NCI-H2171 (cell line): ENCODE measurements at regions not wholly inside any gene's neighbourhood (a gene's known extent, or its start where the extent isn't known, plus 50 kb on each side); places are given as distances from the start of the nearest gene placed in this dataset.
"Not testable (repeated sequence)": the region's sequence is repeated elsewhere in the genome, so short reads cannot be mapped to it uniquely, and the experiment has no call there.

Source experiments
- DNase-seq: peaks from one replicate; lab custom pipeline; 2025; lab: John Stamatoyannopoulos, UW

DNA sequence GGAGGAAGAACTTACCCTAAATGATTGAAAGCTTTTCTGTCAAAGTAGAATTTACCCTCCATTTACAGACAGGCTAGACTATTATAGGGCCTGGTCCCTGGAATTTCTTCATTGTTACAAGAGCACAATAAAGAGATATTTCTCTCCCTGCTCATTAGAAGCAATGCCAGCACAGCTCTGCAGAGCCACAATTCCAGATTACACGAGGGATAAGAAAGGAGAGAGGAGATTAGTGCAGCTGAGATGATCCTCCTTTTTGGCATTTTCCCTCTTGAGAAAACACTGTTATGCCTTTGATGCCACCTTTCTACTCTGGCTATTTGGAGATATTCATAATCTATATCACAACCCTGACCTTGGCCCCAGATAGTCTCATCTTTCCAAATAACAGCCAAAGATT is 1119.5 kb upstream of the TMPRSS15 start:
- DNase-seq, result no peak

DNA sequence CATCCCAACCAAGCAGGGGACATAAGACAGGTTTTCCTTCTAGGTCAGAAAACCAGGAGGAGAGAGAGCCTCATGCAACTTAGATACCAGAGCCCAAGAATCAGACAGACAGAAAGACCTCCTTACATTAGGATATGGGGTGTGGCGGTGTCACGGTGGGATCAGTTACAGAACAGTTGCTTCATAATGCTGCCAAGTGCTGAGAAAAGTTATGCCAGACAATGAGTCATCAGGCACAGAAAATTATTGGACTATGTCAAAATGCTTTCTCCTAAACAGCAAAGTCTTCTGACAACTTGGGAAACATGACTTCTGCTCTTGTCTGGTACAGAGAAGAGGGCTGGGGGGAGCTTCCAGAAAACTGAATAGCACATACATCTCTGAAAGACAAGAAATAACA is 1120.2 kb upstream of the TMPRSS15 start:
- no peak for DNase-seq

DNA sequence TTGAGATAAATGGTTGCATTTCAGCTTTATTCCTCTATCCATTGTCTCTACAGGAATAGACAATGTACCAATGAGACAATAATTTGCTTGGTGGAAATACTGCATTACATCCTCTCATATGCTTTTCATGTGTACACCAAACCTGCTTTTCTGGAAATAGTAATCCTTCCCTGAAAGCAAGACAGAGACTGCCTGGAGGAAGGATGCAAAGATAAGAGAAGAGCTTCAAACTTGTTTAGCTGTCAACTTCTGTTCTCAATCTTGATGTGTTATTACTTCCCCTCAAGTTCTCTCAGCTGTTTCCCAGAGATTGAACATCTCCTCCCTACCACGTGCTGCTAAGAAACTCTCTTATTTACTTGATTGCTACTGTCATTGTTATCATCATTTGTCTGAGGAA is 1125.4 kb upstream of the TMPRSS15 start:
- DNase-seq, result no peak

- DNase-seq, result no peak
These were observed 1131.8 kb upstream of the TMPRSS15 start for GRCh38 chr21:19535356-19535755.

- no peak for DNase-seq
These were observed 1133.5 kb upstream of the TMPRSS15 start for GRCh38 chr21:19537116-19537515.

- DNase-seq, result no peak
These were observed 1136.7 kb upstream of the TMPRSS15 start for GRCh38 chr21:19540287-19540686.

DNA sequence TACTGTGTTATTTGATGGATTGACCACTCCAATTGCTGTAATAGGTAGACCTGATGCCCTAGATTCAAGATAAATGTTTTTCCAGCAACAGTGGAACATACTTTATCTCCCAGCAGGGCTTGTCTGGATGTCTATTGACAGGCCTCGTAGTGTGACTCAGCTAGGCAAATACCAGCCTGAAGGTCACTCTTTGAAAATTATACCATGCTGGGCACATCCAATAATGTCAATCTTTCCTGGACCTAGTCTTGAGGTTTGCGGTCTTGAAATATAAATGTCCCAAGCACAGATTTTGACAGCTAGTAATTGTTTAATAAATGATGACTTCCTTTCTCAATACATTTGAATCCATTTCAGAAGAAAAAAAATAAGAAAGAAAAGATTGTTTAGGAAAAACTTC is 1138.0 kb upstream of the TMPRSS15 start:
- DNase-seq, result no peak

DNA sequence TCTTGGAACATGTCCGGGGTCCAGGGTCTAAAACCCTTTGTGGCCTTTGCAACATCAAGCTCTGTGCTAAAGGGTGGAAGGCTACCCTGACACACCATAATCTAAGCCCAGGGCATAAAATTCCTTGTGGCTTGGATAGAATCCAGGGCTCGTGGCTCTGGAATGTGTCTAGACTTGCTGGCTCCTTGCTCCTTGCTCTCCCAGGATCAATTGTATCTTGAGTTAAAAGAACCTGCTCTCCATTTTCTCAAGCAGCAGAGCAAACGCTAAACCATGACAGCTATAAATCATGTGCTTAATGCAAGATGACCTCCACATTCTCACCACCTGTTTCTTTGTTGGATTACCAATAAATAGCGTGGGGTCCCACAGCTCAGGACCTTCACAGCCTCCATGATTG is 1140.9 kb upstream of the TMPRSS15 start:
- not testable (repeated sequence) for DNase-seq

GRCh38 chr21:19547951-19548840 is 1144.6 kb upstream of the TMPRSS15 start:
- DNase-seq, result no peak

DNA sequence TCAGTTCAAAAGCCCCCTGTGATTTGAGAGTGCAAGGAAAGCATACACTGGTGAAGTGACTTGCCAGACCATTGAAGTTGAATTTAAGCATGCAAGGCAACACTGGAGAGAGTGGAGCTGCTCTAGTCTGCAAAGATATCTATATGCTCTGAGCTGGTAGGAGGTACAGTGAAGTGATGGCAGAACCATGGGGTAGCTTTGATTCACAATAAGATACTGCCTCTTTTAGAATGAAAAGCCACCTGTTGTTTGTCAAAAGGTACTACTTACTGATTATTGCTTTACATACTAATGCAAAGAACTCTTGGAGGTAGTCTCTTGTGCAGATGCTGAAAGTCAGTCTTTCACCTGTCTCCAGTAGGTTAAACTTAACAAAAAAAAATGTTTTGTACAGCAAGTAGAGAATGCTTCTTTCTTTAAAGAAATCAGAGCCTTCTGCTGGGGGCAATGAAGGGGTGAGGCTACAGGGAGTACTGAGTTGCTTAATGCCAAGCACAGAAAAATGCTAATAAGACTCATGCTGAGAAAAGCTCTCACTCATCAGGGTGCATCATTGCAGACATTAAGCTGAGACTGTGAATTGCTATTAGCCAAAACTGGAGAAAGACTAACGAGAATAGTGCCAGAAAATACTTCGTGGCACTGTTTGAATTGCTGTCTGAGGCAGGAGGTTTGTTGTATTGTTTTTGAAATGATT is 1150.5 kb upstream of the TMPRSS15 start:
- no peak for DNase-seq

DNA sequence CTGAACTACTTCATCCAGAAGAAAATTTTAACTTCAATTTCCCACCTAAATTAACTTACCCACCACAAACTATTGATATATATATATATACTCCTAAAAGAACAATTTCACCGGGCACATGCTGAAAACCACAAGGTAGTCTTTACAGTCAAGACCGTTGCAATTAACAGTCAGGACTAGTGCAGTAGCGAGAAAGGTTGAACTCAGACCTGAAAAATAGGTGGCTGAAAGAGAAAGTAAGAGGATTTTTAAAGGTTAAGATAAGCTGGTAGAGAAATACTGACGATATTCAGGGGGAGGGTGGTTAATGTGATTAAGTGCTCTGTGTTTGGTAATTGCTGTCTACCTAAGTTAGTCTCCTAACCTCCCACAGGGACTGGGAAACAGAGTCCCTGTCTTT is 1153.5 kb upstream of the TMPRSS15 start:
- no peak for DNase-seq

GRCh38 chr21:19557488-19557887 is 1153.9 kb upstream of the TMPRSS15 start:
- DNase-seq, result no peak

- DNase-seq, result no peak
These were observed 1162.0 kb upstream of the TMPRSS15 start for GRCh38 chr21:19565587-19565986.

- no peak for DNase-seq
These were observed 1163.4 kb upstream of the TMPRSS15 start for GRCh38 chr21:19566975-19567374.

DNA sequence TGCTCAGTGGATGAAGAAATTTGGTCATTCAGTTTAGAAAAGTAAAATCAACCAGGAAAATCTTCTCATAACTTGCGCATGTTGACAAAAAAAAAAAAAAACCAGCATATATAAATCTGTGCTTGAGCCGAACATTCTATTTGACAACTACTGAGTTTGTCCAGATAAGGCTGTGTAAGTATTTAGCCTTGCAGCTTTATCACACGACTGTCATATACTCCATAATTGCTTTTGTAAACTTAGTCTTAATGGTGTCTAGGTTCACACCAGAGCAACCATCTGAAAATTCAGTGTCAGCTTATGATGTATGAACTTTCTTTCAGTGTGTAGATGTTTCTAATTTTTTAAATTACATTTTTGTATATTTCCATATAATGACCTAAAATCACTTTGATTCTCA is 1173.8 kb upstream of the TMPRSS15 start:
- DNase-seq, result no peak

- no peak for DNase-seq
These were observed 1186.5 kb upstream of the TMPRSS15 start for GRCh38 chr21:19590044-19590443.

GRCh38 chr21:19603011-19603593 is 1199.5 kb upstream of the TMPRSS15 start:
- no peak for DNase-seq

- no peak for DNase-seq
These were observed 1204.6 kb upstream of the TMPRSS15 start for GRCh38 chr21:19608101-19608621.

DNA sequence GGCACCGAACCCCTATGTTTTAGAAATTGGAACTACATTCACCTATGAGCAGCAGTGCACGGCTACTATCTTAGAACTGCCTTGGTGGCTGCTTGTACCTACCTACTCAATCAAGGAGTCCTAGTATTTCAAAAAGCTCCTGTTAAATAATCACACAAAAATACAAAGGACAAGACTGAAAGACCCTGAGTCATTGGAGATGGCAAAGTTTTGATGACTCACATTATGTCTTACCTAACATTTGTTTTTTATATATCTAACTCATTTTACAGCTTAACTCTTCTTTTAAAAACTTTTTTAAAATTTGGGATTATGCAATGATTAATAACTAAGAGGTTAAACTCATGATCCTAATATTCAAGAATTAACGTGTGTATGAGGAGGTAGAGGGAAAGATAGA is 1206.0 kb upstream of the TMPRSS15 start:
- DNase-seq, result no peak

GRCh38 chr21:19621837-19622496 is 1218.4 kb upstream of the TMPRSS15 start:
- DNase-seq, result no peak

- DNase-seq, result no peak
These were observed 1237.4 kb upstream of the TMPRSS15 start for GRCh38 chr21:19640964-19641363.

DNA sequence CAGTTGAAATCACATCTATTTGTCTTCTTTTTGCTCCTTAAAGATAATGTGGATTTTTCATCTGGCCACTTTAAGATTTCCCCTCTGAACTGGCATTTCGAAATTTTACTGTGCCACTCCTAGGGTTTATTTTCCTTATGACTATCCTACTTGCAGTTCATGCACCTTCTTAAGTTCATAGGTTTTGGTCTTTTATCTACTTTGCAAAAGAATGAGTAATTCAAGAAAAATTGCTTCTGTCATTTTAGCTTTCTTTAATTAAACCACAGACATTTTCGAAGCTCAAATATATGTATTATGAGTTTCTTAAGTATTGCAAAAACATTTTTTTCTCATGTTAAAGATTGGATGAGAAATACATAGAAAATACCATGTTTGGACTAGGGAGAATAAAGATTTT is 1244.8 kb upstream of the TMPRSS15 start:
- DNase-seq, result no peak
